Left cardiac atrium (tissue), 4 donors: ENCODE measurements at regions not wholly inside any gene's neighbourhood (a gene's known extent, or its start where the extent isn't known, plus 50 kb on each side); places are given as distances from the start of the nearest gene placed in this dataset.
A peak's percentile ranks its signal among the peaks of the same experiment; 100 is the strongest.

Experiments used
- ATAC-seq, 2 donors: fragments of 200-7000 bp; cut with Tn5 transposase; one replicate each; pipeline ENCODE4 v1.9.1; 2020; ENCODE audit warnings: mild to moderate bottlenecking in 2 of 2, moderate library complexity in 2 of 2
- DNase-seq: peaks from one replicate; pipeline ENCODE4 v3.0.0-alpha.2; 2020
- intact Hi-C, 2 donors: fragments of 100-400 bp; cut with DNase I; formaldehyde crosslinking; loops; one replicate each; pipeline versions ENCODE4 v1.14.1 to v1.15.1; 2022 to 2023
- donor health status: DM: no; HTN: yes; CAD: no.
- donor health status: DM: no; HTN: yes; CAD: no; lungs with severe emphysema.
- donor health status: DM: yes; HTN: yes; CAD: no.
- donor health status: Dilated cardiomyopathy.

- ATAC-seq = no peak
- intact Hi-C loops = loop anchor here in 1 of 2 donors (10.0 kb wide), 1 partner anchor 133 kb away; no protein-coding TSS in a partner anchor
- no peak for DNase-seq
These were observed 53.4 kb downstream of the FOXB1 start for GRCh38 chr15:60057554-60057953.

- no peak for DNase-seq
- ATAC-seq = no peak
- intact Hi-C loops = loop anchor here in 1 of 2 donors (10.0 kb wide), 1 partner anchor 134 kb away; no protein-coding TSS in a partner anchor
These were observed 55.1 kb downstream of the FOXB1 start for GRCh38 chr15:60059186-60059585.

GRCh38 chr15:60061758-60062157 is 57.6 kb downstream of the FOXB1 start:
- DNase-seq (no peak), ATAC-seq (no peak)
- intact Hi-C loops = no loop called here

GRCh38 chr15:60062826-60063225 is 58.7 kb downstream of the FOXB1 start:
- no peak for ATAC-seq
- no peak for DNase-seq
- intact Hi-C loops = no loop called here

GRCh38 chr15:60065951-60066350 is 61.8 kb downstream of the FOXB1 start:
- peak; percentile 12 to 40 for ATAC-seq
- intact Hi-C loops = no loop called here
- DNase-seq = no peak

- ATAC-seq (no peak), DNase-seq (no peak)
- intact Hi-C loops = no loop called here
These were observed 66.9 kb downstream of the FOXB1 start for GRCh38 chr15:60070838-60071493.

GRCh38 chr15:60072826-60073465 is 68.8 kb downstream of the FOXB1 start:
- DNase-seq (no peak), ATAC-seq (no peak)
- intact Hi-C loops = no loop called here

GRCh38 chr15:60073466-60073840 is 69.3 kb downstream of the FOXB1 start:
- ATAC-seq (no peak), DNase-seq (no peak)
- intact Hi-C loops = no loop called here

GRCh38 chr15:60074181-60074885 is 70.2 kb downstream of the FOXB1 start:
- intact Hi-C loops = no loop called here
- DNase-seq = no peak
- ATAC-seq = no peak

- ATAC-seq = no peak
- no peak for DNase-seq
- intact Hi-C loops = no loop called here
These were observed 71.9 kb downstream of the FOXB1 start for GRCh38 chr15:60076045-60076444.

GRCh38 chr15:60076582-60077276 is 72.6 kb downstream of the FOXB1 start:
- DNase-seq (no peak), ATAC-seq (no peak)
- intact Hi-C loops = no loop called here

GRCh38 chr15:60077581-60078359 is 73.7 kb downstream of the FOXB1 start:
- DNase-seq = no peak
- intact Hi-C loops = no loop called here
- no peak for ATAC-seq

GRCh38 chr15:60079210-60079609 is 75.1 kb downstream of the FOXB1 start:
- ATAC-seq (peak in 1 of 2 donors; percentile 76), DNase-seq (no peak)
- intact Hi-C loops = no loop called here

- intact Hi-C loops = no loop called here
- DNase-seq (no peak), ATAC-seq (no peak)
These were observed 77.9 kb downstream of the FOXB1 start for GRCh38 chr15:60081976-60082375.

GRCh38 chr15:60083318-60083717 is 79.2 kb downstream of the FOXB1 start:
- intact Hi-C loops = no loop called here
- ATAC-seq (no peak), DNase-seq (no peak)

GRCh38 chr15:60086681-60087429 is 82.7 kb downstream of the FOXB1 start:
- DNase-seq (no peak), ATAC-seq (no peak)
- intact Hi-C loops = no loop called here

GRCh38 chr15:60087561-60087960 is 83.5 kb downstream of the FOXB1 start:
- intact Hi-C loops = no loop called here
- DNase-seq (no peak), ATAC-seq (no peak)

- intact Hi-C loops = no loop called here
- ATAC-seq (peak in 1 of 2 donors; percentile 16), DNase-seq (no peak)
These were observed 86.6 kb downstream of the FOXB1 start for GRCh38 chr15:60090747-60091146.
